GM12878 (cell line): ENCODE measurements at regions not wholly inside any gene's neighbourhood (a gene's known extent, or its start where the extent isn't known, plus 50 kb on each side); places are given as distances from the start of the nearest gene placed in this dataset.

Experiments
- ATAC-seq: fragments of 200-7000 bp; cut with Tn5 transposase; 3 replicates; pipeline ENCODE4 v1.9.1; 2020; ENCODE audit warnings: mild to moderate bottlenecking, moderate library complexity
- BruUV-seq: library from RNA; stranded (reverse); fragments of 400-500 nt; replicated peaks from 2 replicates; lab custom pipeline; 2021; lab: Mats Ljungman, UMichigan
- CTCF ChIA-PET: fragments of 300-600 bp; sonication (Branson Sonifier 250); formaldehyde crosslinking; extraction: SDS; loops from one replicate; lab custom pipeline; 2021; ENCODE audit warnings: inconsistent platforms; lab: Yijun Ruan, JAX
- POLR2A ChIA-PET: fragments of 350-600 bp; formaldehyde crosslinking; extraction: SDS; loops from one replicate; lab custom pipeline; 2021; ENCODE audit warnings: inconsistent platforms; lab: Charles Lee
- RAD21 ChIA-PET: fragments of 300-600 bp; sonication (Branson Sonifier 250); formaldehyde crosslinking; loops from one replicate; lab custom pipeline; 2023; ENCODE audit warnings: antibody characterized with exemption; ENCODE audit not compliant: unreplicated experiment; lab: Charles Lee
- SMC1A ChIA-PET: fragments of 300-600 bp; sonication (Branson Sonifier 250); formaldehyde crosslinking; loops from one replicate; lab custom pipeline; 2023; ENCODE audit not compliant: unreplicated experiment, uncharacterized antibody; lab: Charles Lee
- DNase-seq: peaks from one replicate; pipeline ENCODE4 v3.0.0-alpha.2; 2011; ENCODE audit warnings: low read depth, low spot score
- FAIRE-seq: peaks from 3 replicates; lab custom pipeline; 2011; peaks lifted over from hg19 to GRCh38; lab: Jason Lieb, UNC
- H2AFZ ChIP-seq: 2 replicates; pipeline ENCODE4 v1.6.0; 2011; ENCODE audit warnings: low read depth, low read length, control low read depth; ENCODE audit not compliant: control insufficient read depth
- H3K27ac ChIP-seq: 2 replicates; pipeline ENCODE4 v1.5.1; 2011; ENCODE audit warnings: control low read depth; ENCODE audit not compliant: control insufficient read depth, insufficient read depth
- H3K27me3 ChIP-seq, 2 experiments: replicated peaks in 1 of 2; 2 replicates each; pipeline versions ENCODE4 v1.6.0 to v1.6.1; 2011; ENCODE audit warnings: low read length in 1 of 2; ENCODE audit not compliant: control insufficient read depth in 2 of 2, insufficient read depth in 2 of 2
- H3K36me3 ChIP-seq, 2 experiments: 2 replicates each; pipeline ENCODE4 v1.5.1; 2011; ENCODE audit warnings: low read length in 1 of 2; ENCODE audit not compliant: control insufficient read depth in 2 of 2, insufficient read depth in 2 of 2
- H3K4me1 ChIP-seq: 2 replicates; pipeline ENCODE4 v1.6.1; 2011; ENCODE audit warnings: mild to moderate bottlenecking, low read length, moderate library complexity, mixed read lengths; ENCODE audit not compliant: control insufficient read depth, insufficient read depth
- H3K4me2 ChIP-seq: 2 replicates; pipeline ENCODE4 v1.6.0; 2011; ENCODE audit warnings: control low read depth; ENCODE audit not compliant: control insufficient read depth, insufficient read depth
- H3K4me3 ChIP-seq: fragments of 200-600 bp; sonication (generic); 2 replicates; pipeline ENCODE4 v1.5.1; 2016
- H3K79me2 ChIP-seq: 2 replicates; pipeline ENCODE4 v1.6.0; 2011; ENCODE audit warnings: low read length; ENCODE audit not compliant: control insufficient read depth, insufficient read depth
- H3K9ac ChIP-seq: 2 replicates; pipeline ENCODE4 v1.8.0; 2011; ENCODE audit warnings: low read length, control low read depth, mixed read lengths; ENCODE audit not compliant: control insufficient read depth, insufficient read depth
- H3K9me3 ChIP-seq: replicated peaks from 3 replicates; pipeline ENCODE4 v1.5.1; 2011; ENCODE audit warnings: mild to moderate bottlenecking, low read length; ENCODE audit not compliant: control insufficient read depth, insufficient read depth
- H4K20me1 ChIP-seq: 2 replicates; pipeline ENCODE4 v1.6.0; 2011; ENCODE audit not compliant: control insufficient read depth, insufficient read depth
- ATF7 ChIP-seq: fragments of 450-650 bp; IDR thresholded peaks from 2 replicates; pipeline ENCODE4 v1.6.1; 2016; ENCODE audit warnings: low read depth, mild to moderate bottlenecking
- BACH1 ChIP-seq: fragments of 450-650 bp; IDR thresholded peaks from 2 replicates; pipeline ENCODE4 v1.6.1; 2017; ENCODE audit warnings: mild to moderate bottlenecking, borderline replicate concordance
- BCL11A ChIP-seq: IDR thresholded peaks from 2 replicates; pipeline ENCODE4 v1.6.1; 2011; ENCODE audit warnings: low read depth, low read length
- CREM ChIP-seq: IDR thresholded peaks from 2 replicates; pipeline ENCODE4 v1.6.1; 2014; ENCODE audit warnings: antibody characterized with exemption, low read depth
- EP300 ChIP-seq, 2 experiments: fragments of 150-350 bp in 1 of 2; IDR thresholded peaks; 2 replicates each; pipeline ENCODE4 v1.6.1; 2011 to 2012; ENCODE audit warnings: low read depth in 2 of 2, low read length in 2 of 2, borderline replicate concordance in 1 of 2, improper control_type of control experiment in 1 of 2, inconsistent platforms in 1 of 2; ENCODE audit not compliant: control insufficient read depth in 1 of 2
- HCFC1 ChIP-seq: fragments of 150-350 bp; IDR thresholded peaks from 2 replicates; pipeline ENCODE4 v1.6.1; 2014; ENCODE audit warnings: low read length
- KDM1A ChIP-seq: fragments of 200-600 bp; sonication (generic); IDR thresholded peaks from 2 replicates; pipeline ENCODE4 v1.6.1; 2016; ENCODE audit warnings: borderline replicate concordance
- NFYB ChIP-seq: IDR thresholded peaks from 2 replicates; pipeline ENCODE4 v1.6.1; 2011; ENCODE audit warnings: low read depth, mild to moderate bottlenecking, low read length, improper control_type of control experiment, moderate library complexity; ENCODE audit not compliant: insufficient read depth
- PAX5 ChIP-seq: IDR thresholded peaks from 2 replicates; pipeline ENCODE4 v1.6.1; 2011; ENCODE audit warnings: low read depth, low read length, borderline replicate concordance
- POLR2A ChIP-seq: IDR thresholded peaks from 2 replicates; pipeline ENCODE4 v1.6.1; 2011; ENCODE audit warnings: low read depth, mild to moderate bottlenecking, low read length
- PRDM15 ChIP-seq: fragments of 450-650 bp; formaldehyde crosslinking; IDR thresholded peaks from 2 replicates; pipeline ENCODE4 v1.4.0; 2020; ENCODE audit warnings: mild to moderate bottlenecking, moderate library complexity
- SKIL ChIP-seq: fragments of 450-650 bp; IDR thresholded peaks from 2 replicates; pipeline ENCODE4 v1.6.1; 2017; ENCODE audit warnings: mild to moderate bottlenecking, low read depth, inconsistent platforms; ENCODE audit not compliant: poor library complexity, severe bottlenecking
- SMARCA5 ChIP-seq: fragments of 450-650 bp; IDR thresholded peaks from 2 replicates; pipeline ENCODE4 v1.6.1; 2017; ENCODE audit warnings: mild to moderate bottlenecking
- TBL1XR1 ChIP-seq: IDR thresholded peaks from 2 replicates; pipeline ENCODE4 v1.6.1; 2012; ENCODE audit warnings: low read depth, low read length, improper control_type of control experiment
- YBX1 ChIP-seq: fragments of 450-650 bp; IDR thresholded peaks from 2 replicates; pipeline ENCODE4 v1.6.1; 2016; ENCODE audit warnings: antibody characterized with exemption
- WGBS: methylation state at CpG from one replicate; pipeline ENCODE4 v1.1.6; 2016; ENCODE audit warnings: low lambda C conversion rate; ENCODE audit not compliant: insufficient replicate concordance, insufficient coverage; ENCODE audit errors: missing lambda C conversion rate; 5-methylcytosine and 5-hydroxymethylcytosine counted together
- in situ Hi-C: fragments of 300-500 bp; cut with MboI; formaldehyde crosslinking; loops from 9 replicates; pipeline ENCODE4 v1.14.3; 2018; ENCODE audit warnings: mixed read lengths
- intact Hi-C: fragments of 100-400 bp; cut with micrococcal nuclease; formaldehyde crosslinking; loops from one replicate; pipeline ENCODE4 v1.14.2; 2022; ENCODE audit not compliant: unreplicated experiment
- TF ChIP-seq, protein P1 (sequence below): fragments of 450-650 bp; formaldehyde crosslinking; IDR thresholded peaks from 2 replicates; pipeline ENCODE4 v1.4.0; 2022; ENCODE audit warnings: mild to moderate bottlenecking, moderate library complexity

DNA sequence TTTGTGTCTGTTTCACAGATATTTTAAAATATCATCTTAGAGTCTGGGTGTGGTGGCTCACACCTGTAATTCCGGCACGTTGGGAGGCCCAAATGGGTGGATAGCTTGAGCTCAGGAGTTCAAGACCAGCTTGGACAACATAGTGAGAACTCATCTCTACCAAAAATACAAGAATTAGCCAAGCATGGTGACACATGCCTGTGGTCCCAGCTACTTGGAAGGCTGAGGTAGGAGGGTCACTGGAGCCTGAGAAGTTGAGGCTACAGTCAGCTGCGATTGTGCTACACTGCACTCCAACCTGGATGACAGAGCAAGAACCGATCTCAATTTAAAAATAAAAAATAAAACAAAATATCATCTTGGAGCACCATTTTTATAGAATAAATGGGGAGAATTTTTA is 1247.6 kb upstream of the MIR17HG start:
- in situ Hi-C loops = no loop called here
- Histone ChIP-seq H3K36me3 (no peaks in the 10 kb centered on the region), H2AFZ (no peak overlapping the region), H3K27me3 (no peaks in the 10 kb centered on the region), H3K9me3 (no peaks in the 10 kb centered on the region), H3K9ac (no peak overlapping the region), H3K4me1 (no peaks in the 10 kb centered on the region), H3K79me2 (no peaks in the 10 kb centered on the region), H3K27ac (no peak overlapping the region), H3K4me2 (no peak overlapping the region), H3K4me3 (no peak overlapping the region), H4K20me1 (no peaks in the 10 kb centered on the region)
- no peak for DNase-seq
- ChIA-PET POLR2A (no interaction called here), RAD21 (no interaction called here), CTCF (no interaction called here), SMC1A (no interaction called here)
- 11% methylated on average over 4 of the region's 4 CpGs for WGBS
- FAIRE-seq = no peak
- intact Hi-C loops = no loop called here
- no peak for ATAC-seq
- BruUV-seq = no TSS peak
- TF ChIP-seq PAX5 = no peak
- no peak for TF ChIP-seq BCL11A
- TF ChIP-seq EP300 (IDR thresholded peaks at IDR 0.05; ENCODE audit: borderline replicate concordance in 1 of 2, control insufficient read depth in 1 of 2, low read depth in 2 of 2, low read length in 2 of 2) = no peak
- no peak for TF ChIP-seq TBL1XR1
- TF ChIP-seq BACH1 = no peak
- TF ChIP-seq CREM = no peak
- TF ChIP-seq, protein P1, sequence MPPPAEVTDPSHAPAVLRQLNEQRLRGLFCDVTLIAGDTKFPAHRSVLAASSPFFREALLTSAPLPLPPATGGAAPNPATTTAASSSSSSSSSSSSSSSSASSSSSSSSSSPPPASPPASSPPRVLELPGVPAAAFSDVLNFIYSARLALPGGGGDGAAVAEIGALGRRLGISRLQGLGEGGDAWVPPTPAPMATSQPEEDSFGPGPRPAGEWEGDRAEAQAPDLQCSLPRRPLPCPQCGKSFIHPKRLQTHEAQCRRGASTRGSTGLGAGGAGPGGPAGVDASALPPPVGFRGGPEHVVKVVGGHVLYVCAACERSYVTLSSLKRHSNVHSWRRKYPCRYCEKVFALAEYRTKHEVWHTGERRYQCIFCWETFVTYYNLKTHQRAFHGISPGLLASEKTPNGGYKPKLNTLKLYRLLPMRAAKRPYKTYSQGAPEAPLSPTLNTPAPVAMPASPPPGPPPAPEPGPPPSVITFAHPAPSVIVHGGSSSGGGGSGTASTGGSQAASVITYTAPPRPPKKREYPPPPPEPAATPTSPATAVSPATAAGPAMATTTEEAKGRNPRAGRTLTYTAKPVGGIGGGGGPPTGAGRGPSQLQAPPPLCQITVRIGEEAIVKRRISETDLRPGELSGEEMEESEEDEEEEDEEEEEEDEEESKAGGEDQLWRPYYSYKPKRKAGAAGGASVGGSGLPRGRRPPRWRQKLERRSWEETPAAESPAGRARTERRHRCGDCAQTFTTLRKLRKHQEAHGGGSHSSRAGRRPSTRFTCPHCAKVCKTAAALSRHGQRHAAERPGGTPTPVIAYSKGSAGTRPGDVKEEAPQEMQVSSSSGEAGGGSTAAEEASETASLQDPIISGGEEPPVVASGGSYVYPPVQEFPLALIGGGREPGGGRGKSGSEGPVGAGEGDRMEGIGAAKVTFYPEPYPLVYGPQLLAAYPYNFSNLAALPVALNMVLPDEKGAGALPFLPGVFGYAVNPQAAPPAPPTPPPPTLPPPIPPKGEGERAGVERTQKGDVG (CRISPR knock-in tag) = no peak
- TF ChIP-seq POLR2A = no peak
- no peak for TF ChIP-seq NFYB
- TF ChIP-seq KDM1A = no peak
- no peak for TF ChIP-seq PRDM15 (CRISPR knock-in tag)
- no peak for TF ChIP-seq HCFC1
- no peak for TF ChIP-seq SMARCA5
- no peak for TF ChIP-seq SKIL
- no peak for TF ChIP-seq ATF7
- TF ChIP-seq YBX1 = no peak
- TF ChIP-seq, all 136 proteins: peak for 0
